K562 (cell line): ENCODE measurements at regions not wholly inside any gene's neighbourhood (a gene's known extent, or its start where the extent isn't known, plus 50 kb on each side); places are given as distances from the start of the nearest gene placed in this dataset.

Source experiments
- ATAC-seq: fragments of 200-7000 bp; cut with Tn5 transposase; 3 replicates; pipeline ENCODE4 v1.9.1; 2020; ENCODE audit warnings: moderate library complexity
- BruUV-seq: library from RNA; stranded (reverse); fragments of 400-500 nt; replicated peaks from 2 replicates; lab custom pipeline; 2021; lab: Mats Ljungman, UMichigan
- CTCF ChIA-PET: fragments of 300-600 bp; formaldehyde crosslinking; extraction: SDS; loops from one replicate; lab custom pipeline; 2021; ENCODE audit warnings: low intra/inter-chr PET ratio; lab: Yijun Ruan, JAX
- POLR2A ChIA-PET: fragments of 300-600, 350-650 bp; sonication (Branson Sonifier 250); formaldehyde crosslinking; extraction: SDS; loops from one replicate; lab custom pipeline; 2021; ENCODE audit warnings: antibody characterized with exemption, inconsistent platforms; lab: Yijun Ruan, JAX
- DNase-seq, 4 experiments: peaks; one replicate each; pipeline versions ENCODE4 v3.0.0 to v3.0.0-alpha.2; 2011 to 2018; ENCODE audit warnings: low spot score in 3 of 4, mixed read lengths in 3 of 4; ENCODE audit errors: extremely low read depth in 1 of 4
- FAIRE-seq: peaks from 2 replicates; lab custom pipeline; 2011; peaks lifted over from hg19 to GRCh38; lab: Jason Lieb, UNC
- H2AFZ ChIP-seq: 2 replicates; pipeline ENCODE4 v1.6.0; 2011; ENCODE audit warnings: low read depth, low read length, control low read depth, inconsistent platforms
- H3K27ac ChIP-seq: fragments of 200-600 bp; 3 replicates; pipeline ENCODE4 v1.8.0; 2011; ENCODE audit warnings: low read depth, mild to moderate bottlenecking, control low read depth, inconsistent platforms, low read length, moderate library complexity, mixed read lengths; ENCODE audit errors: extremely low read depth
- H3K27me3 ChIP-seq, 2 experiments: fragments of 300-600 bp in 1 of 2; 2 replicates in 1 of 2; 3 replicates in 1 of 2; pipeline versions ENCODE4 v1.6.0 to v1.8.0; 2011; ENCODE audit warnings: inconsistent platforms in 2 of 2, low read length in 2 of 2, mild to moderate bottlenecking in 1 of 2, mixed read lengths in 1 of 2, moderate library complexity in 1 of 2; ENCODE audit not compliant: control insufficient read depth in 2 of 2, insufficient read depth in 2 of 2
- H3K36me3 ChIP-seq: fragments of 300-600 bp; 3 replicates; pipeline ENCODE4 v1.8.0; 2011; ENCODE audit warnings: mild to moderate bottlenecking, low read length, inconsistent platforms; ENCODE audit not compliant: control insufficient read depth, insufficient read depth
- H3K4me1 ChIP-seq, 2 experiments: fragments of 200-600 bp in 1 of 2; replicated peaks in 1 of 2; 2 replicates in 1 of 2; 3 replicates in 1 of 2; pipeline versions ENCODE4 v1.5.1 to v1.8.0; 2011; ENCODE audit warnings: inconsistent platforms in 2 of 2, low read length in 2 of 2, mild to moderate bottlenecking in 1 of 2, mixed read lengths in 1 of 2, moderate library complexity in 1 of 2; ENCODE audit not compliant: control insufficient read depth in 2 of 2, insufficient read depth in 2 of 2
- H3K4me2 ChIP-seq: 2 replicates; pipeline ENCODE4 v1.6.1; 2011; ENCODE audit warnings: low read length, control low read depth, inconsistent platforms, mixed read lengths; ENCODE audit not compliant: insufficient read depth
- H3K4me3 ChIP-seq: fragments of 200-600 bp; sonication (generic), shearing (Covaris generic); 2 replicates; pipeline ENCODE4 v1.5.1; 2016; ENCODE audit warnings: control low read depth, inconsistent platforms
- H3K79me2 ChIP-seq: fragments of 200-600 bp; 3 replicates; pipeline ENCODE4 v1.8.0; 2011; ENCODE audit warnings: low read length, inconsistent platforms; ENCODE audit not compliant: control insufficient read depth, insufficient read depth
- H3K9ac ChIP-seq, 2 experiments: 2 replicates each; pipeline versions ENCODE4 v1.6.0 to v1.6.1; 2011; ENCODE audit warnings: low read depth in 2 of 2, low read length in 2 of 2, control low read depth in 1 of 2, inconsistent platforms in 1 of 2, mild to moderate bottlenecking in 1 of 2, mixed read lengths in 1 of 2; ENCODE audit not compliant: insufficient read depth in 1 of 2
- H3K9me1 ChIP-seq: one replicate; pipeline ENCODE4 v1.6.0; 2011; ENCODE audit warnings: inconsistent platforms, mild to moderate bottlenecking, low read length, moderate library complexity; ENCODE audit not compliant: control insufficient read depth, insufficient read depth
- H3K9me3 ChIP-seq: replicated peaks from 2 replicates; pipeline ENCODE4 v1.5.1; 2011; ENCODE audit warnings: low read depth, low read length, inconsistent platforms; ENCODE audit not compliant: control insufficient read depth, insufficient read depth
- H4K20me1 ChIP-seq: replicated peaks from 2 replicates; pipeline ENCODE4 v1.6.1; 2011; ENCODE audit warnings: low read length, inconsistent platforms, mixed read lengths; ENCODE audit not compliant: control insufficient read depth, insufficient read depth
- CTCF ChIP-seq, 3 experiments: IDR thresholded peaks in 2 of 3; conservative IDR thresholded peaks in 1 of 3; 2 replicates each; pipeline ENCODE4 v1.5.1; 2011 to 2012; ENCODE audit warnings: low read length in 3 of 3, mild to moderate bottlenecking in 3 of 3, control low read depth in 2 of 3, improper control_type of control experiment in 1 of 3, inconsistent platforms in 1 of 3, low read depth in 1 of 3, mixed read lengths in 1 of 3, moderate library complexity in 1 of 3; ENCODE audit not compliant: insufficient read depth in 2 of 3
- ELK1 ChIP-seq: sonication (generic); formaldehyde crosslinking; IDR thresholded peaks from 2 replicates; pipeline ENCODE4 v1.8.1; 2022; ENCODE audit warnings: missing genetic modification reagents
- EZH2 ChIP-seq: IDR thresholded peaks from 2 replicates; pipeline ENCODE4 v1.6.1; 2012; ENCODE audit warnings: low read depth, mild to moderate bottlenecking, inconsistent platforms, low read length, borderline replicate concordance
- SAFB2 ChIP-seq: fragments of 200-400 bp; formaldehyde crosslinking; IDR thresholded peaks from 2 replicates; pipeline ENCODE4 v1.6.1; 2018; ENCODE audit warnings: borderline replicate concordance, low read length, low read depth, moderate library complexity; ENCODE audit not compliant: severe bottlenecking
- SP2 ChIP-seq: IDR thresholded peaks from 2 replicates; pipeline ENCODE4 v1.6.1; 2011; ENCODE audit warnings: mild to moderate bottlenecking, low read depth, low read length, moderate library complexity; ENCODE audit not compliant: poor library complexity, severe bottlenecking; ENCODE audit errors: extremely low read depth
- TAL1 ChIP-seq: fragments of 450-650 bp; IDR thresholded peaks from 2 replicates; pipeline ENCODE4 v1.6.1; 2016; ENCODE audit warnings: mild to moderate bottlenecking
- TEAD4 ChIP-seq, 2 experiments: sonication (generic) in 1 of 2; formaldehyde crosslinking in 1 of 2; IDR thresholded peaks; 2 replicates each; pipeline versions ENCODE4 v1.6.1 to v1.8.0; 2012 to 2022; ENCODE audit warnings: borderline replicate concordance in 1 of 2, inconsistent platforms in 1 of 2, low read length in 1 of 2, mild to moderate bottlenecking in 1 of 2, missing genetic modification reagents in 1 of 2
- THAP12 ChIP-seq: fragments of 250-450 bp; sonication (Bioruptor Pico); IDR thresholded peaks from 2 replicates; pipeline ENCODE4 v1.9.0; 2021; ENCODE audit warnings: mild to moderate bottlenecking, inconsistent platforms
- ZBTB49 ChIP-seq: sonication (generic); formaldehyde crosslinking; IDR thresholded peaks from 2 replicates; pipeline ENCODE4 v1.8.0; 2022; ENCODE audit warnings: missing genetic modification reagents, mild to moderate bottlenecking, borderline replicate concordance
- ZEB2 ChIP-seq: fragments of 450-650 bp; IDR thresholded peaks from 2 replicates; pipeline ENCODE4 v1.6.1; 2016
- ZNF3 ChIP-seq: fragments of 250-450 bp; sonication (Bioruptor Pico); IDR thresholded peaks from 2 replicates; pipeline ENCODE4 v1.5.0; 2021; ENCODE audit warnings: mild to moderate bottlenecking, moderate library complexity
- ZZZ3 ChIP-seq: fragments of 450-650 bp; IDR thresholded peaks from 2 replicates; pipeline ENCODE4 v1.6.1; 2016; ENCODE audit warnings: antibody characterized with exemption, mild to moderate bottlenecking, moderate library complexity
- WGBS: fragments of 100-300 bp; shearing (Covaris generic); methylation state at CpG from one replicate; pipeline ENCODE4 v1.1.6; 2016; ENCODE audit warnings: low coverage, mixed read lengths; ENCODE audit not compliant: insufficient coverage; ENCODE audit errors: missing lambda C conversion rate; 5-methylcytosine and 5-hydroxymethylcytosine counted together
- in situ Hi-C: fragments of 300-500 bp; cut with MboI; formaldehyde crosslinking; loops from 4 replicates; pipeline ENCODE4 v1.15.0; 2018; ENCODE audit warnings: inconsistent platforms, mixed read lengths
- intact Hi-C: fragments of 100-400 bp; cut with micrococcal nuclease; formaldehyde crosslinking; loops from 2 replicates; pipeline ENCODE4 v1.14.2; 2022

- CTCF ChIA-PET = no interaction called here
Measured at GRCh38 chr5:110265162-110265561, 461.3 kb downstream of the TMEM232 start.

More at GRCh38 chr5:110265162-110265561, 461.3 kb downstream of the TMEM232 start:
- intact Hi-C loops = no loop called here
- Histone ChIP-seq H3K79me2 (no peaks in the 10 kb centered on the region), H3K36me3 (no peaks in the 10 kb centered on the region), H3K4me3 (no peak overlapping the region), H3K4me2 (no peak overlapping the region), H3K9me1 (no peaks in the 10 kb centered on the region), H2AFZ (no peak overlapping the region), H3K27me3 (no peaks in the 10 kb centered on the region), H3K9me3 (no peaks in the 10 kb centered on the region), H3K4me1 (no peaks in the 10 kb centered on the region), H3K27ac (no peak overlapping the region), H4K20me1 (no peaks in the 10 kb centered on the region), H3K9ac (no peak overlapping the region)
- DNase-seq = no peak
- FAIRE-seq = no peak
- BruUV-seq = no TSS peak
- no peak for TF ChIP-seq ZNF3 (CRISPR knock-in tag)
- TF ChIP-seq SAFB2 = no peak
- TF ChIP-seq ELK1 = no peak
- TF ChIP-seq TAL1 = no peak
- no peak for TF ChIP-seq ZZZ3
- TF ChIP-seq THAP12 (CRISPR knock-in tag) = no peak
- TF ChIP-seq CTCF (IDR thresholded peaks at IDR 0.05 in 2 of 3, conservative IDR thresholded peaks at IDR 0.05 in 1 of 3; ENCODE audit: insufficient read depth in 2 of 3, low read depth in 1 of 3, low read length in 3 of 3) = no peak
- TF ChIP-seq TEAD4 (IDR thresholded peaks at IDR 0.05; ENCODE audit: low read length) = no peak
- no peak for TF ChIP-seq TEAD4 (CRISPR knock-in tag; IDR thresholded peaks at IDR 0.05; ENCODE audit: borderline replicate concordance)
- TF ChIP-seq ZBTB49 (CRISPR knock-in tag) = no peak
- no peak for TF ChIP-seq EZH2
- TF ChIP-seq ZEB2 = no peak
- TF ChIP-seq SP2 = no peak
- in situ Hi-C loops = no loop called here
- no peak for ATAC-seq
- POLR2A ChIA-PET = no interaction called here
- 0% methylated on average over 2 of the region's 2 CpGs for WGBS
